Stomach (tissue), 8 donors: ENCODE measurements at regions not wholly inside any gene's neighbourhood (a gene's known extent, or its start where the extent isn't known, plus 50 kb on each side); places are given as distances from the start of the nearest gene placed in this dataset.

Experiments used
- DNase-seq, 2 donors: peaks; one replicate each; pipeline versions ENCODE4 v3.0.0 to v3.0.0-alpha.2; 2013 to 2019
- H3K27ac ChIP-seq, 5 donors: fragments of 200-600 bp in 4 of 5; sonication (generic) in 4 of 5; one replicate each; pipeline ENCODE4 v1.5.1; 2013 to 2019; ENCODE audit warnings: mild to moderate bottlenecking in 1 of 5, moderate library complexity in 1 of 5
- H3K27me3 ChIP-seq, 3 donors: fragments of 200-600 bp; sonication (generic); one replicate each; pipeline ENCODE4 v1.5.1; 2017 to 2019; ENCODE audit warnings: mixed run types in 1 of 3
- H3K36me3 ChIP-seq, 4 donors: fragments of 200-600 bp; sonication (generic); 1 replicate in 3 of 4; 2 replicates in 1 of 4; pipeline ENCODE4 v1.5.1; 2016 to 2019
- H3K4me1 ChIP-seq, 4 donors: fragments of 200-600 bp; sonication (generic); one replicate each; pipeline ENCODE4 v1.5.1; 2016 to 2019
- H3K4me3 ChIP-seq, 4 donors: fragments of 200-600 bp; sonication (generic) in 3 of 4; one replicate each; pipeline ENCODE4 v1.5.1; 2016 to 2019; ENCODE audit warnings: mild to moderate bottlenecking in 1 of 4
- H3K9me3 ChIP-seq, 4 donors: fragments of 200-600 bp; sonication (generic); one replicate each; pipeline ENCODE4 v1.5.1; 2016 to 2019
- CTCF ChIP-seq, 7 experiments: fragments of 450-650 bp in 4 of 7; fragments of 200-600 bp in 3 of 7; sonication (generic) in 3 of 7; IDR thresholded peaks; one replicate each; pipeline ENCODE4 v1.5.1; 2016 to 2019; ENCODE audit warnings: antibody characterized with exemption in 7 of 7, control low read depth in 2 of 7, mild to moderate bottlenecking in 1 of 7
- EP300 ChIP-seq: sonication (generic); formaldehyde crosslinking; IDR thresholded peaks from one replicate; pipeline ENCODE4 v1.6.1; 2017; ENCODE audit warnings: antibody characterized with exemption
- POLR2A ChIP-seq, 4 donors: fragments of 450-650 bp; IDR thresholded peaks; one replicate each; pipeline ENCODE4 v1.6.1; 2016; ENCODE audit warnings: antibody characterized with exemption in 4 of 4, control low read depth in 2 of 4, mild to moderate bottlenecking in 1 of 4, moderate library complexity in 1 of 4
- POLR2AphosphoS5 ChIP-seq, 3 donors: sonication (generic); formaldehyde crosslinking; IDR thresholded peaks; one replicate each; pipeline ENCODE4 v1.6.1; 2016; ENCODE audit warnings: antibody characterized with exemption in 3 of 3
- WGBS, 5 donors: extraction: QIAGEN DNeasy Blood & Tissue Kit in 3 of 5; methylation state at CpG; one replicate each; pipeline versions ENCODE4 v1.1.5 to v1.1.7; 2013 to 2018; 5-methylcytosine and 5-hydroxymethylcytosine counted together
- intact Hi-C: fragments of 100-400 bp; cut with DNase I; formaldehyde crosslinking; loops from one replicate; pipeline ENCODE4 v1.15.1; 2023; ENCODE audit warnings: low total_unique reads
- donor health status: healthy with polysubstance abuse.
- donor health status: Bipolar disorder and iron deficiency.
- donor health status: healthy.

GRCh38 chr9:117858561-117858960 is 154.4 kb downstream of the TLR4 start:
- TF ChIP-seq CTCF (IDR thresholded peaks at IDR 0.05) = no peak
- TF ChIP-seq EP300 = no peak
- no peak for TF ChIP-seq POLR2AphosphoS5 (IDR thresholded peaks at IDR 0.05)
- TF ChIP-seq POLR2A (IDR thresholded peaks at IDR 0.05) = no peak
- intact Hi-C loops = no loop called here
- Histone ChIP-seq H3K27ac (no peak overlapping the region), H3K27me3 (no peaks in the 10 kb centered on the region), H3K4me3 (no peak overlapping the region), H3K36me3 (no peaks in the 10 kb centered on the region), H3K9me3 (no peaks in the 10 kb centered on the region), H3K4me1 (no peaks in the 10 kb centered on the region)
- DNase-seq = no peak
- WGBS, 5 donors = 35 to 66% (median 58%) methylated on average over 4 of the region's 4 CpGs

- no peaks in the 10 kb centered on the region for H3K36me3 ChIP-seq
- H3K9me3 ChIP-seq = no peaks in the 10 kb centered on the region
- no peak for DNase-seq
- intact Hi-C loops = no loop called here
- peaks cover 0 to 4% (median 0%) of the 10 kb centered on the region in 3 donors for H3K27me3 ChIP-seq
- H3K27ac ChIP-seq = no peak overlapping the region
- H3K4me3 ChIP-seq = no peak overlapping the region
- no peak for TF ChIP-seq POLR2AphosphoS5 (IDR thresholded peaks at IDR 0.05)
- TF ChIP-seq EP300 = no peak
- TF ChIP-seq CTCF (IDR thresholded peaks at IDR 0.05) = no peak
- TF ChIP-seq POLR2A (IDR thresholded peaks at IDR 0.05) = no peak
- no peaks in the 10 kb centered on the region for H3K4me1 ChIP-seq
- 94 to 97% (median 95%) methylated on average over 1 of the region's 1 CpG for WGBS, 5 donors
Measured at GRCh38 chr9:117860849-117861248, 156.6 kb downstream of the TLR4 start.

- no peak overlapping the region for H3K4me3 ChIP-seq
- no peak overlapping the region for H3K27ac ChIP-seq
- no peak for DNase-seq
- no peaks in the 10 kb centered on the region for H3K36me3 ChIP-seq
- peaks cover 0 to 4% (median 0%) of the 10 kb centered on the region in 3 donors for H3K27me3 ChIP-seq
- no peaks in the 10 kb centered on the region for H3K9me3 ChIP-seq
- 56 to 65% (median 56%) methylated on average over 6 of the region's 6 CpGs for WGBS, 5 donors
- TF ChIP-seq POLR2A (IDR thresholded peaks at IDR 0.05) (no peak), POLR2AphosphoS5 (IDR thresholded peaks at IDR 0.05) (no peak), CTCF (IDR thresholded peaks at IDR 0.05) (no peak), EP300 (no peak)
- H3K4me1 ChIP-seq = no peaks in the 10 kb centered on the region
- intact Hi-C loops = no loop called here
Measured at GRCh38 chr9:117864385-117865057, 160.3 kb downstream of the TLR4 start.

- no peak for DNase-seq
- Histone ChIP-seq H3K27me3 (peaks cover 0 to 4% (median 0%) of the 10 kb centered on the region in 3 donors), H3K4me3 (no peak overlapping the region), H3K27ac (no peak overlapping the region), H3K9me3 (no peaks in the 10 kb centered on the region), H3K36me3 (no peaks in the 10 kb centered on the region), H3K4me1 (no peaks in the 10 kb centered on the region)
- intact Hi-C loops = no loop called here
- TF ChIP-seq POLR2AphosphoS5 (IDR thresholded peaks at IDR 0.05) = no peak
- no peak for TF ChIP-seq POLR2A (IDR thresholded peaks at IDR 0.05)
- no peak for TF ChIP-seq CTCF (IDR thresholded peaks at IDR 0.05)
- no peak for TF ChIP-seq EP300
- 82 to 100% (median 88%) methylated on average over 1 of the region's 1 CpG for WGBS, 5 donors
Measured at GRCh38 chr9:117868594-117868993, 164.4 kb downstream of the TLR4 start.
